ENCODE measurements at regions not wholly inside any gene's neighbourhood (a gene's known extent, or its start where the extent isn't known, plus 50 kb on each side); places are given as distances from the start of the nearest gene placed in this dataset.

DNA sequence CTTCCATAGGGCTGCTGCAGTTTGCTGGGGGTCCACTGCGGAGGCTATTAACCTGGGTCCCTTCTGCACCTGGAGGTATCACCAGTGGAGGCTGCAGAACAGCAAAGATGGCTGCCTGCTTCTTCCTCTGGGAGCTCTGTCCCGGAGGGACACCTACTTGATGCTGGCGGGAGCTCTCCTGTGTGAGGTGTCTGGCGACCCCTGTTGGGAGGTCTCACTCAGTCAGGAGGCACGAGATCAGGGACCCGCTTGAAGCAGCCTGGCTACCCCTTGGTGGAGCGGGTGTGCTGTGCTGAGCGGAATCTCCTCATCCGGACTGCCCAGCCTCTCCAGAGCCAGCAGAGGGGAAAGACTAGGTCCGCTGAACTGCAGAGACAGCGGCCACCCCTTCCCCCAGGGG, 56.0 kb upstream of the CTXND1 start:
- POLR2A ChIA-PET = no interaction called here
- CTCF ChIA-PET = no interaction called here
- DNase-seq (ENCODE audit: extremely low spot score) = no peak

DNA sequence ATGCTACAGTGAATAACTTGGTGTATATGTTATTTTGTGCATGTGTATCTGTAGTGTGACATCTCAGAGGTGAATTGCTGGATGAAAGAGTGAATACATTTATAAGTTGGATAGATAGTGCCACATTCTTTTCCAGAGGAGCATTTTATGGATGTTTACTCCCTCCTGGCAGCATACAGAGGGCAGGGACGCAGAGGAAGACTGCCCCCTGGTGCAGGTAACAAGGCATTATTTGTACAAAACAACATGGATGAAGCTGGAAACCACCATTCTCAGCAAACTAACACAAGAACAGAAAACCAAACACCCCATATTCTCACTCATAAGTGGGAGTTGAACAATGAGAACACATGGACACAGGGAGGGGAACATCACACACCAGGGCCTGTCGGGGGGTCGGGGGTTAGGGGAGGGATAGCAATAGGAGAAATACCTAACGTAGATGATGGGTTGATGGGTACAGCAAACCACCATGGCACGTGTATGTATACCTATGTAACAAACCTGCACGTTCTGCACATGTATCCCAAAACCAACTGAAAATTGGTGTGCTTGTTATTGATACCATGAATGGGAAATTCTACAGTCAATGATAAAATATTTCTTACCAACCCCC, 57.9 kb upstream of the CTXND1 start:
- ChIA-PET CTCF (interaction anchor here (0.5 kb wide), 1 partner anchor 25 kb away, joined by 3 read pairs; no protein-coding TSS in a partner anchor), POLR2A (no interaction called here)
- no peak for TF ChIP-seq FOXA1 (IDR thresholded peaks at IDR 0.05)
- no peak for TF ChIP-seq ELF4 (IDR thresholded peaks at IDR 0.05)
- no peak for TF ChIP-seq TARDBP (IDR thresholded peaks at IDR 0.05)
- TF ChIP-seq SUZ12 (IDR thresholded peaks at IDR 0.05) = no peak
- no peak for TF ChIP-seq ARNT (IDR thresholded peaks at IDR 0.05)
- peak; percentile 61 for DNase-seq (ENCODE audit: extremely low spot score)

More for the DNA sequence above, 56.0 kb upstream of the CTXND1 start:
- no peak for TF ChIP-seq FOXM1 (IDR thresholded peaks at IDR 0.05; ENCODE audit: borderline replicate concordance)
- no peak for TF ChIP-seq HDGF (IDR thresholded peaks at IDR 0.05; ENCODE audit: borderline replicate concordance)
- TF ChIP-seq CTBP1 (IDR thresholded peaks at IDR 0.05; ENCODE audit: borderline replicate concordance) = no peak
- no peak for TF ChIP-seq LEF1 (IDR thresholded peaks at IDR 0.05; ENCODE audit: borderline replicate concordance)
- TF ChIP-seq TARDBP (IDR thresholded peaks at IDR 0.05) = no peak
- no peak for TF ChIP-seq ARNT (IDR thresholded peaks at IDR 0.05)
- TF ChIP-seq FOXA1 (IDR thresholded peaks at IDR 0.05) = no peak
- TF ChIP-seq BHLHE40 (IDR thresholded peaks at IDR 0.05; ENCODE audit: borderline replicate concordance) = no peak
- TF ChIP-seq ZNF384 (IDR thresholded peaks at IDR 0.05) = no peak
- no peak for TF ChIP-seq SP1 (IDR thresholded peaks at IDR 0.05)
- TF ChIP-seq ELF4 (IDR thresholded peaks at IDR 0.05) = no peak

DNA sequence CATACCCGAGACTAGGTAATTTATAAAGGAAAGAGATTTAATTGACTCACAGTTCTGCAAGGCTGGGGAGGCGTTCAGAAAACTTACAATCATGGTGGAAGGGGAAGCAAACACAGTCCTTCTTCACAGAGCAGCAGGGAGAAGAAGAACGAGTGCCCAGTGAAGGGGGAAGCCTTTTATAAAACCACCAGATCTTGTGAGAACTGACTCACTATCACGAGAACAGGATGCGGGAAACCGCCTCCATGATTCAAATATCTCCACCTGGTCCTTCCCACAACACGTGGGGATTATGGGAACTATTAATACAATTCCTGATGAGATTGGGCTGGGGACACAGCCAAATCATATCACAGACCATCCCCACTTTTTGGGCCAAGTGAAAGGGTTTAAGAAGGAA, 58.8 kb upstream of the CTXND1 start:
- CTCF ChIA-PET = no interaction called here
- POLR2A ChIA-PET = no interaction called here
- TF ChIP-seq CTBP1 (IDR thresholded peaks at IDR 0.05; ENCODE audit: borderline replicate concordance) (no peak), L3MBTL2 (conservative IDR thresholded peaks at IDR 0.05) (no peak), FOXA1 (IDR thresholded peaks at IDR 0.05) (no peak), SUZ12 (IDR thresholded peaks at IDR 0.05) (no peak), TARDBP (IDR thresholded peaks at IDR 0.05) (no peak)
- no peak for DNase-seq (ENCODE audit: extremely low spot score)

DNA sequence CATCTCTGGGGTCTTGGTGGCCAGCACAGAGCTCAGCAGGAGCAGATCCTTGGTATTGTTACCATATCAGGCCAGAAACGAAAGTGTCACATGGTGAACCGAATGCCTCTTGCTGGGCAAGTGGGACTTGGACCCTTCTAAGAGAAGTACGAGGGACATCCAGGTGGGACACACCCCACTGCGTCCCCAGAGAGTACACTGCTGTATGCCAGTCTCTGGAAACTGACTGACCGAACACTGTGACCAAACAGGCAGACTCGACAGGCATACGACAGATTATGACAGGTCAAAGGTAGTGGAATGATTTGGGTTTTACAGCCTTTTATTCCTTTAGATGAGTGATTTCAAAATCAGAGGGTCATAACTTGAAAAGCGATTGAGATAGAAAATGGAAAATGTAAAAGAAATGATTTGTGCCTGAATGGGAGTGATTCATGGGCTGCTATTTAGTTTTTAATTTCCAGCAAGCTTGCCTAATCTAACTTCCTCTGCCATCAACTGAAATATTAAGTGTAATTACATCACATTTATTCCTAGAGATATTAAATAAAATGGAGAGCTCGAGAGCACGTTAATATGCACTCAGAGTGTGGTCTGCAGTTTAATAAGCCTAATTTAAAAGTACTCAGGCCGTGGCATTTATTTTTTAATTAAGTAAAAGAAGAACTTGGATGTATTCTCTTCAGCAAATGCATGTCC, 63.4 kb upstream of the CTXND1 start:
- ChIA-PET POLR2A (no interaction called here), CTCF (interaction anchor here (0.8 kb wide), 1 partner anchor 78 kb away, joined by 4 read pairs; no protein-coding TSS in a partner anchor)
- no peak for DNase-seq (ENCODE audit: extremely low spot score)
- TF ChIP-seq FOXA1 (IDR thresholded peaks at IDR 0.05) (no peak), SP1 (IDR thresholded peaks at IDR 0.05) (no peak), FOXM1 (IDR thresholded peaks at IDR 0.05; ENCODE audit: borderline replicate concordance) (no peak), NFRKB (IDR thresholded peaks at IDR 0.05) (no peak), CTBP1 (IDR thresholded peaks at IDR 0.05; ENCODE audit: borderline replicate concordance) (no peak), TARDBP (IDR thresholded peaks at IDR 0.05) (no peak), L3MBTL2 (conservative IDR thresholded peaks at IDR 0.05) (no peak), BHLHE40 (IDR thresholded peaks at IDR 0.05; ENCODE audit: borderline replicate concordance) (no peak), LEF1 (IDR thresholded peaks at IDR 0.05; ENCODE audit: borderline replicate concordance) (no peak), FOXK2 (IDR thresholded peaks at IDR 0.05) (no peak)
- TF ChIP-seq, protein P1, sequence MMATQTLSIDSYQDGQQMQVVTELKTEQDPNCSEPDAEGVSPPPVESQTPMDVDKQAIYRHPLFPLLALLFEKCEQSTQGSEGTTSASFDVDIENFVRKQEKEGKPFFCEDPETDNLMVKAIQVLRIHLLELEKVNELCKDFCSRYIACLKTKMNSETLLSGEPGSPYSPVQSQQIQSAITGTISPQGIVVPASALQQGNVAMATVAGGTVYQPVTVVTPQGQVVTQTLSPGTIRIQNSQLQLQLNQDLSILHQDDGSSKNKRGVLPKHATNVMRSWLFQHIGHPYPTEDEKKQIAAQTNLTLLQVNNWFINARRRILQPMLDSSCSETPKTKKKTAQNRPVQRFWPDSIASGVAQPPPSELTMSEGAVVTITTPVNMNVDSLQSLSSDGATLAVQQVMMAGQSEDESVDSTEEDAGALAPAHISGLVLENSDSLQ (IDR thresholded peaks at IDR 0.05) = no peak

DNA sequence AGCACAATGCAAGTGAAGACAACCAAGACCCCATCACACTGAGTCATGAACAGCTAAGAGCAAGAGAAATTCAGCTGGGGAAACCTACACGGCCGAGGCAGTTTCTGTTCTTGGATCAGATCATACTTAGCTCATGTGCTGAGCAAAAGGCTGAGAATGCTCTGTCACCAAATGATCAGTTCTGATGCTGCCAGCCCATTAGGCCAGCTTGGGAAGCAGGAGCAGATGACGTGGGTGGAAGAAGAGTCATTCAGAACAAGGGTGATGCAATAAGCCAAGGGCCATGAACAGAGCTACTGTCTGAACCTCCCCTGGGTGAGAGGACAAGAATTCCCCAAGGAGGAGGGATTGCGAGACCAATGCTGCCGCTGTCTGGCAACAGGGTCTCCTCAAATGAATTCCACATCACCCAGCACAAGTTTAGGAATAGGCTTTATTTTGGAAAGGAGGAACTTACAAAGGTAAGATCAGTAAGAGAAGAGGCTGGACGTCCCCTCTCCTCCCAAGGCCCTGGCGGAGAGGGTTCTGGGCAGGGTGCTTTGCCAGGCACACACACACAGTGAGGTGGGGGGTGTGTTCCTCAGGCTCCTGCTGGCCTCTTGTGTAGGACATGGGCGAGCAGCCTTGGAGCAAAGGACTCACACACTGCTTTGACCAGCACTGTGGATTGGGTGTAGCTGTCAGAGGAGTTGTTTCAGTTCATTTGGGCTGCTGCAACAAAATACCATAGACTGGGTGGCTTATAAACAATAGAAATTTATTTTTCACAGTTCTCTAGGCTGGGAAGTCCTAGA, 65.6 kb upstream of the CTXND1 start:
- ChIA-PET POLR2A (no interaction called here), CTCF (no interaction called here)
- DNase-seq (ENCODE audit: extremely low spot score) = no peak
- TF ChIP-seq LEF1 (IDR thresholded peaks at IDR 0.05; ENCODE audit: borderline replicate concordance) (no peak), FOXK2 (IDR thresholded peaks at IDR 0.05) (no peak)

DNA sequence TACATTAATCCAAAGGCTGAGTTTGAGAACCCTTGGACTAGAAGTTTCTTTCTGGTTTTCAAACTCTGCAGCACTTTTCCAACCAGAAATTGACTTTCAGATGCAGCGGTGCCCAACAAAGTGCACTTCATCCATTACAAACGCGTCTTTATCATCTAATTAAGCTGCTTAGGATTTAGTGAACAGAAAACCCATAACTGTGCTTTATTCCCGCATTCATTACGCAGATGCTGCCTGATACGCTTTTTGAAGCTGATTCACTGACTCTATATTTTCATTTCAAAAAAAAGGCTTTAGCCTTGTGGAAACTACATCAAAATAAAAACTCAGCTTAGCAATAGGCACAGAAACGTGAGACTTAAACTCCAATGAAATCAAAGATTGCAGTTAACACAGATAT, 69.8 kb upstream of the CTXND1 start:
- TF ChIP-seq ELF4 (IDR thresholded peaks at IDR 0.05) (no peak), FOXA1 (IDR thresholded peaks at IDR 0.05) (no peak), SUZ12 (IDR thresholded peaks at IDR 0.05) (no peak), BHLHE40 (IDR thresholded peaks at IDR 0.05; ENCODE audit: borderline replicate concordance) (no peak)
- CTCF ChIA-PET = no interaction called here
- POLR2A ChIA-PET = no interaction called here
- DNase-seq (ENCODE audit: extremely low spot score) = no peak

DNA sequence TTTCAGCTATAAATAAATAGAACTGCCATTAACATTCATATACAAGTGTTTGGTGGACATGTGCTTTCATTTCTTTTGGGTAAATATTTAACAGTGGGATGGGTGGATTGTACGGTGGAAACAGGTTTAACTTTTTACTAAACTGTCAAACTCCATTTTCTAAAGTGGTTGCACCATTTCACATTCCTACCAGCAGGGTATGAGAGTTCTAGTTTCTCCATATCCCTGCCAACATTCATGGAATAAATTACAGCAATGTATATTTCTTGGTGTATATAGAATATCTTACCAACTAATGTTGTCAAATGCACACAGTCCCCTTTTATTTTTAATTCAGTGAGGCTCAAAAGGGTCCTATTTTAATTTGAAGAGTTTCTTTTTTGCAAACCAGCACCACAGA, 71.3 kb upstream of the CTXND1 start:
- no peak for TF ChIP-seq SUZ12 (IDR thresholded peaks at IDR 0.05)
- TF ChIP-seq TARDBP (IDR thresholded peaks at IDR 0.05) = no peak
- no peak for TF ChIP-seq FOXK2 (IDR thresholded peaks at IDR 0.05)
- no peak for TF ChIP-seq ELF4 (IDR thresholded peaks at IDR 0.05)
- no peak for TF ChIP-seq LEF1 (IDR thresholded peaks at IDR 0.05; ENCODE audit: borderline replicate concordance)
- no peak for TF ChIP-seq SP1 (IDR thresholded peaks at IDR 0.05)
- no peak for TF ChIP-seq NFRKB (IDR thresholded peaks at IDR 0.05)
- no peak for TF ChIP-seq FOXA1 (IDR thresholded peaks at IDR 0.05)
- TF ChIP-seq, protein P1 (IDR thresholded peaks at IDR 0.05) = no peak
- no peak for TF ChIP-seq L3MBTL2 (conservative IDR thresholded peaks at IDR 0.05)
- TF ChIP-seq FOXM1 (IDR thresholded peaks at IDR 0.05; ENCODE audit: borderline replicate concordance) = no peak
- TF ChIP-seq HDGF (IDR thresholded peaks at IDR 0.05; ENCODE audit: borderline replicate concordance) = no peak
- TF ChIP-seq ZNF384 (IDR thresholded peaks at IDR 0.05) = no peak
- no peak for TF ChIP-seq CTBP1 (IDR thresholded peaks at IDR 0.05; ENCODE audit: borderline replicate concordance)
- TF ChIP-seq ARNT (IDR thresholded peaks at IDR 0.05) = no peak
- no peak for TF ChIP-seq BHLHE40 (IDR thresholded peaks at IDR 0.05; ENCODE audit: borderline replicate concordance)
- DNase-seq (ENCODE audit: extremely low spot score) = no peak
- ChIA-PET POLR2A (no interaction called here), CTCF (no interaction called here)
